Mesothelial cell of epicardium (in vitro differentiated cells): ENCODE measurements at regions not wholly inside any gene's neighbourhood (a gene's known extent, or its start where the extent isn't known, plus 50 kb on each side); places are given as distances from the start of the nearest gene placed in this dataset.

Source experiments
- DNase-seq, 2 experiments: peaks; one replicate each; pipeline ENCODE4 v3.0.0; 2021; ENCODE audit warnings: low spot score in 2 of 2; ENCODE audit not compliant: unreplicated experiment in 2 of 2
- H3K27ac Mint-ChIP-seq: 2 replicates; pipeline ENCODE4 v1.8.0; 2021; ENCODE audit warnings: mixed read lengths
- H3K27me3 Mint-ChIP-seq: 2 replicates; pipeline ENCODE4 v1.8.0; 2021; ENCODE audit warnings: low read depth, mixed read lengths
- H3K36me3 Mint-ChIP-seq: 2 replicates; pipeline ENCODE4 v1.8.0; 2021; ENCODE audit warnings: mixed read lengths
- H3K4me1 Mint-ChIP-seq: 2 replicates; pipeline ENCODE4 v1.8.0; 2021; ENCODE audit warnings: mixed read lengths
- H3K4me3 Mint-ChIP-seq: 2 replicates; pipeline ENCODE4 v1.8.0; 2021; ENCODE audit warnings: mild to moderate bottlenecking, moderate library complexity, mixed read lengths
- H3K9me3 Mint-ChIP-seq: 2 replicates; pipeline ENCODE4 v1.8.0; 2021; ENCODE audit warnings: mixed read lengths
- CTCF ChIP-seq: fragments of 200-600 bp; sonication (generic); IDR thresholded peaks from one replicate; pipeline ENCODE4 v1.5.0; 2021; ENCODE audit warnings: antibody characterized with exemption; ENCODE audit not compliant: unreplicated experiment

- DNase-seq = no peak
- no peaks in the 10 kb centered on the region for H3K36me3 Mint-ChIP-seq
- TF ChIP-seq CTCF = no peak
- no peaks in the 10 kb centered on the region for H3K27me3 Mint-ChIP-seq
- H3K9me3 Mint-ChIP-seq = peaks cover 4% of the 10 kb centered on the region
- H3K27ac Mint-ChIP-seq = no peak overlapping the region
- H3K4me1 Mint-ChIP-seq = peaks cover 30% of the 10 kb centered on the region
- H3K4me3 Mint-ChIP-seq = no peak overlapping the region
Measured at GRCh38 chr1:81435175-81435574, 365.6 kb upstream of the ADGRL2 start.

- Mint-ChIP-seq H3K9me3 (no peaks in the 10 kb centered on the region), H3K27ac (no peak overlapping the region), H3K4me1 (peaks cover 39% of the 10 kb centered on the region), H3K36me3 (no peaks in the 10 kb centered on the region), H3K4me3 (no peak overlapping the region), H3K27me3 (no peaks in the 10 kb centered on the region)
- no peak for DNase-seq
- TF ChIP-seq CTCF = no peak
Measured at GRCh38 chr1:81433676-81434075, 367.1 kb upstream of the ADGRL2 start.

GRCh38 chr1:81432654-81433109, 368.1 kb upstream of the ADGRL2 start:
- Mint-ChIP-seq H3K4me1 (peaks cover 38% of the 10 kb centered on the region), H3K27ac (no peak overlapping the region)

GRCh38 chr1:81432059-81432458, 368.7 kb upstream of the ADGRL2 start:
- H3K4me3 Mint-ChIP-seq = no peak overlapping the region
- no peak for DNase-seq
- peaks cover 32% of the 10 kb centered on the region for H3K4me1 Mint-ChIP-seq
- H3K9me3 Mint-ChIP-seq = no peaks in the 10 kb centered on the region
- H3K27me3 Mint-ChIP-seq = no peaks in the 10 kb centered on the region
- no peaks in the 10 kb centered on the region for H3K36me3 Mint-ChIP-seq
- H3K27ac Mint-ChIP-seq = no peak overlapping the region
- TF ChIP-seq CTCF = no peak

More at GRCh38 chr1:81432654-81433109, 368.1 kb upstream of the ADGRL2 start:
- H3K27me3 Mint-ChIP-seq = no peaks in the 10 kb centered on the region
- H3K9me3 Mint-ChIP-seq = no peaks in the 10 kb centered on the region
- no peak overlapping the region for H3K4me3 Mint-ChIP-seq
- no peak for TF ChIP-seq CTCF
- H3K36me3 Mint-ChIP-seq = no peaks in the 10 kb centered on the region
- DNase-seq = no peak

GRCh38 chr1:81431624-81432000, 369.1 kb upstream of the ADGRL2 start:
- DNase-seq = no peak
- H3K4me1 Mint-ChIP-seq = peaks cover 31% of the 10 kb centered on the region
- no peaks in the 10 kb centered on the region for H3K27me3 Mint-ChIP-seq
- H3K9me3 Mint-ChIP-seq = no peaks in the 10 kb centered on the region
- no peaks in the 10 kb centered on the region for H3K36me3 Mint-ChIP-seq
- H3K4me3 Mint-ChIP-seq = no peak overlapping the region
- no peak for TF ChIP-seq CTCF
- no peak overlapping the region for H3K27ac Mint-ChIP-seq

GRCh38 chr1:81430955-81431623, 369.6 kb upstream of the ADGRL2 start:
- Mint-ChIP-seq H3K4me1 (peaks cover 31% of the 10 kb centered on the region), H3K36me3 (no peaks in the 10 kb centered on the region), H3K27me3 (no peaks in the 10 kb centered on the region), H3K9me3 (no peaks in the 10 kb centered on the region), H3K4me3 (no peak overlapping the region), H3K27ac (no peak overlapping the region)
- no peak for TF ChIP-seq CTCF
- DNase-seq = no peak
